ENCODE measurements at regions not wholly inside any gene's neighbourhood (a gene's known extent, or its start where the extent isn't known, plus 50 kb on each side); places are given as distances from the start of the nearest gene placed in this dataset.

- Histone ChIP-seq H3K9me1 (replicated peaks; ENCODE audit: control insufficient read depth, extremely low read depth, insufficient read depth, low read length) (no peaks in the 10 kb centered on the region), H3K4me2 (ENCODE audit: insufficient read depth, low read length) (no peak overlapping the region), H3K79me2 (ENCODE audit: control insufficient read depth, insufficient read depth, low read length) (no peaks in the 10 kb centered on the region), H3K9me3 (replicated peaks; ENCODE audit: control insufficient read depth, insufficient read depth, low read length) (no peaks in the 10 kb centered on the region), H3K36me3 (ENCODE audit: control insufficient read depth in 2 of 2, extremely low read depth in 1 of 2, insufficient read depth in 2 of 2, low read length in 2 of 2) (no peaks in the 10 kb centered on the region), H3K9ac (replicated peaks; ENCODE audit: extremely low read depth, insufficient read depth, low read length) (no peak overlapping the region), H3K27ac (ENCODE audit: insufficient read depth, low read depth, low read length) (no peak overlapping the region), H3K27me3 (ENCODE audit: control insufficient read depth in 2 of 2, insufficient read depth in 2 of 2, low read length in 2 of 2) (peaks cover 7 to 18% of the 10 kb centered on the region in 2 experiments), H3K4me3 (replicated peaks in 1 of 3; ENCODE audit: insufficient read depth in 1 of 3, low read depth in 1 of 3, low read length in 3 of 3) (no peak overlapping the region), H4K20me1 (replicated peaks; ENCODE audit: control insufficient read depth, extremely low read depth, insufficient read depth, low read length) (no peaks in the 10 kb centered on the region), H2AFZ (ENCODE audit: low read depth, low read length) (no peak overlapping the region), H3K4me1 (ENCODE audit: control insufficient read depth, extremely low read depth, insufficient read depth, low read length) (no peaks in the 10 kb centered on the region)
- ChIA-PET CTCF (no interaction called here), POLR2A (no interaction called here)
- dilution Hi-C loops (cut with MboI; ENCODE audit: extremely low pct_ligation_motif_present, low sequenced_read_pairs) = no loop called here
- DNase-seq (ENCODE audit: low read depth, low spot score) = no peak
- TF ChIP-seq, protein P1, sequence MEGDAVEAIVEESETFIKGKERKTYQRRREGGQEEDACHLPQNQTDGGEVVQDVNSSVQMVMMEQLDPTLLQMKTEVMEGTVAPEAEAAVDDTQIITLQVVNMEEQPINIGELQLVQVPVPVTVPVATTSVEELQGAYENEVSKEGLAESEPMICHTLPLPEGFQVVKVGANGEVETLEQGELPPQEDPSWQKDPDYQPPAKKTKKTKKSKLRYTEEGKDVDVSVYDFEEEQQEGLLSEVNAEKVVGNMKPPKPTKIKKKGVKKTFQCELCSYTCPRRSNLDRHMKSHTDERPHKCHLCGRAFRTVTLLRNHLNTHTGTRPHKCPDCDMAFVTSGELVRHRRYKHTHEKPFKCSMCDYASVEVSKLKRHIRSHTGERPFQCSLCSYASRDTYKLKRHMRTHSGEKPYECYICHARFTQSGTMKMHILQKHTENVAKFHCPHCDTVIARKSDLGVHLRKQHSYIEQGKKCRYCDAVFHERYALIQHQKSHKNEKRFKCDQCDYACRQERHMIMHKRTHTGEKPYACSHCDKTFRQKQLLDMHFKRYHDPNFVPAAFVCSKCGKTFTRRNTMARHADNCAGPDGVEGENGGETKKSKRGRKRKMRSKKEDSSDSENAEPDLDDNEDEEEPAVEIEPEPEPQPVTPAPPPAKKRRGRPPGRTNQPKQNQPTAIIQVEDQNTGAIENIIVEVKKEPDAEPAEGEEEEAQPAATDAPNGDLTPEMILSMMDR (IDR thresholded peaks at IDR 0.05; ENCODE audit: extremely low read depth in 1 of 2, insufficient read depth in 1 of 2, low read depth in 1 of 2, low read length in 2 of 2) = no peak
- TF ChIP-seq POLR2AphosphoS5 (IDR thresholded peaks at IDR 0.05; ENCODE audit: insufficient read depth, low read depth, low read length) (no peak), JUN (IDR thresholded peaks at IDR 0.05; ENCODE audit: borderline replicate concordance, insufficient read depth, insufficient read length, low read depth) (no peak), POLR2A (IDR thresholded peaks at IDR 0.05; ENCODE audit: low read depth, low read length) (no peak), EZH2 (IDR thresholded peaks at IDR 0.05; ENCODE audit: borderline replicate concordance, low read depth, low read length, severe bottlenecking) (no peak), FOS (IDR thresholded peaks at IDR 0.05; ENCODE audit: borderline replicate concordance, insufficient read depth, low read length) (no peak), GATA2 (IDR thresholded peaks at IDR 0.05; ENCODE audit: insufficient read depth, insufficient read length, low read depth, low read length) (no peak), MYC (IDR thresholded peaks at IDR 0.05; ENCODE audit: low read depth, low read length) (no peak)
- TF ChIP-seq, protein P2, sequence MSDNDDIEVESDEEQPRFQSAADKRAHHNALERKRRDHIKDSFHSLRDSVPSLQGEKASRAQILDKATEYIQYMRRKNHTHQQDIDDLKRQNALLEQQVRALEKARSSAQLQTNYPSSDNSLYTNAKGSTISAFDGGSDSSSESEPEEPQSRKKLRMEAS (IDR thresholded peaks at IDR 0.05; ENCODE audit: insufficient read depth, insufficient read length) = no peak
- BruUV-seq (replicated peaks) = no TSS peak
- intact Hi-C loops (cut with micrococcal nuclease) = no loop called here
- FAIRE-seq = no peak
Observed at GRCh38 chr13:110983241-110983640, 68.4 kb upstream of the ANKRD10 start.

All from endothelial cell of umbilical vein (primary cell).